HCT116 (cell line): ENCODE measurements at regions not wholly inside any gene's neighbourhood (a gene's known extent, or its start where the extent isn't known, plus 50 kb on each side); places are given as distances from the start of the nearest gene placed in this dataset.

Experiments
- ATAC-seq: fragments of 200-7000 bp; cut with Tn5 transposase; 2 replicates; pipeline ENCODE4 v1.9.1; 2020; ENCODE audit warnings: mild to moderate bottlenecking, moderate library complexity
- BruUV-seq: library from RNA; stranded (reverse); fragments of 400-500 nt; replicated peaks from 2 replicates; lab custom pipeline; 2021; lab: Mats Ljungman, UMichigan
- CTCF ChIA-PET: fragments of 300-600 bp; sonication (Branson Sonifier 250); formaldehyde crosslinking; loops from one replicate; lab custom pipeline; 2021; ENCODE audit warnings: antibody characterized with exemption; lab: Charles Lee
- POLR2A ChIA-PET: fragments of 300-600, 350-600 bp; sonication (Branson Sonifier 250); formaldehyde crosslinking; loops from one replicate; lab custom pipeline; 2021; ENCODE audit warnings: antibody characterized with exemption; lab: Charles Lee
- RAD21 ChIA-PET, 2 experiments: fragments of 300-600 bp; sonication (Branson Sonifier 250); formaldehyde crosslinking; loops; one replicate each; lab custom pipeline; 2023; ENCODE audit warnings: low total read pairs in 2 of 2; ENCODE audit not compliant: uncharacterized antibody in 2 of 2, unreplicated experiment in 2 of 2, low non-redundant PET in 1 of 2; lab: Charles Lee
- DNase-seq: peaks from one replicate; pipeline ENCODE4 v3.0.0-alpha.2; 2010; ENCODE audit warnings: low read depth, low spot score
- H2AFZ ChIP-seq: fragments of 200-600 bp; shearing (Covaris generic), sonication (generic); 2 replicates; pipeline ENCODE4 v1.6.1; 2017; ENCODE audit warnings: low read depth, mixed run types, mixed read lengths, antibody characterized with exemption, low read length; ENCODE audit not compliant: poor library complexity, severe bottlenecking
- H3K27ac ChIP-seq: 2 replicates; pipeline ENCODE4 v1.5.1; 2012; ENCODE audit warnings: low read depth, low read length
- H3K27me3 ChIP-seq: fragments of 200-600 bp; sonication (generic); 2 replicates; pipeline ENCODE4 v1.6.1; 2016; ENCODE audit warnings: mixed run types, low read length, mixed read lengths; ENCODE audit not compliant: insufficient read depth
- H3K36me3 ChIP-seq, 2 experiments: fragments of 200-500 bp in 1 of 2; fragments of 200-600 bp in 1 of 2; sonication (Bioruptor generic) in 1 of 2; sonication (generic) in 1 of 2; 2 replicates each; pipeline versions ENCODE4 v1.5.1 to v1.6.1; 2014 to 2016; ENCODE audit warnings: low read length in 2 of 2, inconsistent platforms in 1 of 2, mixed read lengths in 1 of 2, mixed run types in 1 of 2; ENCODE audit not compliant: insufficient read depth in 2 of 2, control insufficient read depth in 1 of 2
- H3K4me1 ChIP-seq, 2 experiments: fragments of 200-600 bp in 1 of 2; sonication (generic) in 1 of 2; 2 replicates each; pipeline versions ENCODE4 v1.5.1 to v1.6.1; 2012 to 2017; ENCODE audit warnings: low read length in 2 of 2, inconsistent platforms in 1 of 2, mild to moderate bottlenecking in 1 of 2, mixed read lengths in 1 of 2, mixed run types in 1 of 2, moderate library complexity in 1 of 2; ENCODE audit not compliant: insufficient read depth in 2 of 2, control insufficient read depth in 1 of 2
- H3K4me2 ChIP-seq: fragments of 200-600 bp; sonication (generic); 2 replicates; pipeline ENCODE4 v1.6.1; 2017; ENCODE audit warnings: mixed run types, low read length, mixed read lengths
- H3K4me3 ChIP-seq, 2 experiments: fragments of 200-600 bp in 1 of 2; sonication (generic) in 1 of 2; replicated peaks in 1 of 2; 2 replicates each; pipeline ENCODE4 v1.5.1; 2011 to 2016; ENCODE audit warnings: low read length in 2 of 2, control low read depth in 1 of 2, low read depth in 1 of 2, mild to moderate bottlenecking in 1 of 2, mixed read lengths in 1 of 2, mixed run types in 1 of 2
- H3K79me2 ChIP-seq: fragments of 200-600 bp; sonication (generic); 2 replicates; pipeline ENCODE4 v1.6.1; 2017; ENCODE audit warnings: mild to moderate bottlenecking, mixed run types, low read length, moderate library complexity, mixed read lengths; ENCODE audit not compliant: insufficient read depth
- H3K9ac ChIP-seq: fragments of 200-600 bp; sonication (generic); 2 replicates; pipeline ENCODE4 v1.6.1; 2016; ENCODE audit warnings: low read length, mixed read lengths
- H3K9me2 ChIP-seq: fragments of 200-600 bp; sonication (generic), shearing (Covaris generic); 2 replicates; pipeline ENCODE4 v1.6.1; 2017; ENCODE audit warnings: mixed run types, mild to moderate bottlenecking, moderate library complexity; ENCODE audit not compliant: insufficient read depth
- H3K9me3 ChIP-seq, 2 experiments: fragments of 200-500 bp in 1 of 2; fragments of 200-600 bp in 1 of 2; sonication (Bioruptor generic) in 1 of 2; sonication (generic) in 1 of 2; 2 replicates each; pipeline ENCODE4 v1.6.1; 2014 to 2017; ENCODE audit warnings: low read length in 2 of 2, mixed read lengths in 2 of 2, inconsistent platforms in 1 of 2, low read depth in 1 of 2, mild to moderate bottlenecking in 1 of 2, mixed run types in 1 of 2, moderate library complexity in 1 of 2; ENCODE audit not compliant: control insufficient read depth in 1 of 2, insufficient read depth in 1 of 2
- H4K20me1 ChIP-seq: fragments of 200-600 bp; sonication (generic), shearing (Covaris generic); 2 replicates; pipeline ENCODE4 v1.6.1; 2017; ENCODE audit warnings: mixed run types, mild to moderate bottlenecking, moderate library complexity; ENCODE audit not compliant: insufficient read depth
- CBX3 ChIP-seq: IDR thresholded peaks from 2 replicates; pipeline ENCODE4 v1.6.1; 2012; ENCODE audit warnings: low read depth
- CTCF ChIP-seq, 3 experiments: fragments of 200-600 bp in 1 of 3; sonication (generic) in 1 of 3; IDR thresholded peaks in 2 of 3; conservative IDR thresholded peaks in 1 of 3; 2 replicates each; pipeline ENCODE4 v1.5.1; 2012 to 2017; ENCODE audit warnings: low read depth in 2 of 3, low read length in 2 of 3, antibody characterized with exemption in 1 of 3, borderline replicate concordance in 1 of 3, control low read depth in 1 of 3, mild to moderate bottlenecking in 1 of 3, mixed read lengths in 1 of 3, mixed run types in 1 of 3, moderate library complexity in 1 of 3; ENCODE audit not compliant: insufficient read depth in 1 of 3
- ELF1 ChIP-seq: IDR thresholded peaks from 2 replicates; pipeline ENCODE4 v1.6.1; 2012; ENCODE audit warnings: low read depth, borderline replicate concordance
- EZH2 ChIP-seq: fragments of 200-600 bp; sonication (generic); IDR thresholded peaks from 2 replicates; pipeline ENCODE4 v1.6.1; 2017; ENCODE audit warnings: antibody characterized with exemption, mixed run types
- JUND ChIP-seq: IDR thresholded peaks from 2 replicates; pipeline ENCODE4 v1.6.1; 2012
- POLR2AphosphoS5 ChIP-seq: IDR thresholded peaks from 2 replicates; pipeline ENCODE4 v1.6.1; 2011; ENCODE audit warnings: mild to moderate bottlenecking, low read depth, low read length, moderate library complexity
- REST ChIP-seq: IDR thresholded peaks from 2 replicates; pipeline ENCODE4 v1.6.1; 2012; ENCODE audit warnings: low read depth
- SRF ChIP-seq: IDR thresholded peaks from 2 replicates; pipeline ENCODE4 v1.6.1; 2012; ENCODE audit warnings: low read depth
- TCF7L2 ChIP-seq: IDR thresholded peaks from 2 replicates; pipeline ENCODE4 v1.7.0; 2011; ENCODE audit warnings: borderline replicate concordance, inconsistent platforms; ENCODE audit not compliant: insufficient read depth, insufficient read length; ENCODE audit errors: extremely low read depth
- ZBTB33 ChIP-seq: IDR thresholded peaks from 2 replicates; pipeline ENCODE4 v1.6.1; 2011; ENCODE audit warnings: mild to moderate bottlenecking, low read length, moderate library complexity; ENCODE audit not compliant: insufficient replicate concordance; ENCODE audit errors: extremely low read depth
- ZFX ChIP-seq: fragments of 450-650 bp; IDR thresholded peaks from 2 replicates; pipeline ENCODE4 v1.6.1; 2017
- ZNF274 ChIP-seq: fragments of 200-500 bp; sonication (Bioruptor generic); IDR thresholded peaks from 2 replicates; pipeline ENCODE4 v1.6.1; 2014; ENCODE audit warnings: mild to moderate bottlenecking, low read depth, low read length, inconsistent platforms
- intact Hi-C: fragments of 100-400 bp; cut with micrococcal nuclease; formaldehyde crosslinking; loops from 2 replicates; pipeline ENCODE4 v1.10.0; 2022

- H3K27ac ChIP-seq = no peak overlapping the region
- H2AFZ ChIP-seq = no peak overlapping the region
- H3K4me3 ChIP-seq = no peak overlapping the region
- H3K9me3 ChIP-seq = no peaks in the 10 kb centered on the region
- TF ChIP-seq POLR2AphosphoS5 (no peak), ZNF274 (no peak), SRF (no peak), CTCF (IDR thresholded peaks at IDR 0.05 in 2 of 3, conservative IDR thresholded peaks at IDR 0.05 in 1 of 3; ENCODE audit: borderline replicate concordance in 1 of 3, insufficient read depth in 1 of 3, low read depth in 2 of 3, low read length in 2 of 3) (no peak), ELF1 (no peak), TCF7L2 (no peak)
- TF ChIP-seq, all 23 proteins: peak for 0
- RAD21 ChIA-PET = no interaction called here
- DNase-seq (no peak), ATAC-seq (no peak)
- BruUV-seq = no TSS peak
- Histone ChIP-seq H3K4me2 (no peak overlapping the region), H4K20me1 (no peaks in the 10 kb centered on the region), H3K4me1 (no peaks in the 10 kb centered on the region), H3K9me2 (no peaks in the 10 kb centered on the region), H3K9ac (no peak overlapping the region), H3K36me3 (no peaks in the 10 kb centered on the region), H3K27me3 (no peaks in the 10 kb centered on the region), H3K79me2 (no peaks in the 10 kb centered on the region)
- CTCF ChIA-PET = no interaction called here
- POLR2A ChIA-PET = no interaction called here
- intact Hi-C loops = no loop called here
Measured at GRCh38 chr1:214854126-214854875, 228.2 kb upstream of the KCNK2 start.

GRCh38 chr1:214856843-214857242 is 225.7 kb upstream of the KCNK2 start:
- no peak overlapping the region for H3K4me3 ChIP-seq
- no peak overlapping the region for H3K4me2 ChIP-seq
- ChIA-PET RAD21 (no interaction called here), POLR2A (no interaction called here), CTCF (no interaction called here)
- no peak overlapping the region for H2AFZ ChIP-seq
- H3K27me3 ChIP-seq = no peaks in the 10 kb centered on the region
- ATAC-seq (no peak), DNase-seq (no peak)
- BruUV-seq = no TSS peak
- no peaks in the 10 kb centered on the region for H3K36me3 ChIP-seq
- H3K4me1 ChIP-seq = no peaks in the 10 kb centered on the region
- intact Hi-C loops = no loop called here
- no peaks in the 10 kb centered on the region for H3K79me2 ChIP-seq
- H4K20me1 ChIP-seq = no peaks in the 10 kb centered on the region
- no peak overlapping the region for H3K27ac ChIP-seq
- H3K9me2 ChIP-seq = no peaks in the 10 kb centered on the region
- no peaks in the 10 kb centered on the region for H3K9me3 ChIP-seq
- H3K9ac ChIP-seq = no peak overlapping the region
- TF ChIP-seq TCF7L2 = no peak
- TF ChIP-seq ZBTB33 = no peak
- no peak for TF ChIP-seq EZH2
- TF ChIP-seq ZFX = no peak
- TF ChIP-seq REST = no peak
- TF ChIP-seq SRF = no peak
- no peak for TF ChIP-seq JUND
- TF ChIP-seq CBX3 = no peak
